ENCODE measurements at regions not wholly inside any gene's neighbourhood (a gene's known extent, or its start where the extent isn't known, plus 50 kb on each side); places are given as distances from the start of the nearest gene placed in this dataset.

- no peaks in the 10 kb centered on the region for H3K36me3 ChIP-seq (replicated peaks)
- H3K4me1 ChIP-seq: no peaks in the 10 kb centered on the region
- no peaks in the 10 kb centered on the region for H3K9me3 ChIP-seq
- no peak overlapping the region for H3K4me3 ChIP-seq
- peaks cover 2% of the 10 kb centered on the region; the same call in 1 of the 2 replicates for H3K27me3 ChIP-seq (ENCODE audit: low read depth)
- in situ Hi-C loops (cut with MboI; ENCODE audit: low sequenced_read_pairs): no loop called here
- DNase-seq (ENCODE audit: low spot score in 2 of 2): no peak
These were observed 311.2 kb downstream of the DUSP6 start for GRCh38 chr12:89041078-89041477.

- in situ Hi-C loops (cut with MboI; ENCODE audit: low sequenced_read_pairs): no loop called here
- H3K36me3 ChIP-seq (replicated peaks): no peaks in the 10 kb centered on the region
- H3K4me3 ChIP-seq: no peak overlapping the region
- no peaks in the 10 kb centered on the region for H3K9me3 ChIP-seq
- 0 out of 2 replicates have a peak, but pooled peaks cover 2% of the 10 kb centered on the region for H3K27me3 ChIP-seq (ENCODE audit: low read depth)
- DNase-seq (ENCODE audit: low spot score in 2 of 2): no peak
- no peaks in the 10 kb centered on the region for H3K4me1 ChIP-seq
These were observed 311.9 kb downstream of the DUSP6 start for GRCh38 chr12:89040146-89040964.

GRCh38 chr12:89038831-89039512 lies 313.3 kb downstream of the DUSP6 start:
- Histone ChIP-seq H3K4me3 (no peak overlapping the region), H3K4me1 (no peaks in the 10 kb centered on the region), H3K36me3 (replicated peaks) (no peaks in the 10 kb centered on the region), H3K9me3 (no peaks in the 10 kb centered on the region), H3K27me3 (ENCODE audit: low read depth) (0 out of 2 replicates have a peak, but pooled peaks cover 2% of the 10 kb centered on the region)
- no peak for DNase-seq (ENCODE audit: low spot score in 2 of 2)
- in situ Hi-C loops (cut with MboI; ENCODE audit: low sequenced_read_pairs): no loop called here

GRCh38 chr12:89033062-89033461 lies 319.2 kb downstream of the DUSP6 start:
- no peaks in the 10 kb centered on the region for H3K9me3 ChIP-seq
- no peak overlapping the region for H3K4me3 ChIP-seq
- H3K36me3 ChIP-seq (replicated peaks): no peaks in the 10 kb centered on the region
- 0 out of 2 replicates have a peak, but pooled peaks cover 2% of the 10 kb centered on the region for H3K27me3 ChIP-seq (ENCODE audit: low read depth)
- H3K4me1 ChIP-seq: no peaks in the 10 kb centered on the region; the same call in 1 of the 2 replicates
- in situ Hi-C loops (cut with MboI; ENCODE audit: low sequenced_read_pairs): no loop called here
- DNase-seq (ENCODE audit: low spot score in 2 of 2): no peak

- Histone ChIP-seq H3K27me3 (ENCODE audit: low read depth) (no peaks in the 10 kb centered on the region), H3K36me3 (replicated peaks) (no peaks in the 10 kb centered on the region), H3K4me3 (no peak overlapping the region), H3K4me1 (no peaks in the 10 kb centered on the region; the same call in 1 of the 2 replicates), H3K9me3 (no peaks in the 10 kb centered on the region)
- in situ Hi-C loops (cut with MboI; ENCODE audit: low sequenced_read_pairs): loop anchor here (10.0 kb wide), 1 partner anchor 425 kb away; no protein-coding TSS in a partner anchor
- DNase-seq (ENCODE audit: low spot score in 2 of 2): no peak
These were observed 322.3 kb downstream of the DUSP6 start for GRCh38 chr12:89029961-89030360.

- in situ Hi-C loops (cut with MboI; ENCODE audit: low sequenced_read_pairs): loop anchor here (10.0 kb wide), 1 partner anchor 430 kb away; no protein-coding TSS in a partner anchor
- no peak overlapping the region for H3K4me3 ChIP-seq
- no peaks in the 10 kb centered on the region; the same call in 1 of the 2 replicates for H3K4me1 ChIP-seq
- H3K36me3 ChIP-seq (replicated peaks): no peaks in the 10 kb centered on the region
- no peaks in the 10 kb centered on the region for H3K9me3 ChIP-seq
- DNase-seq (ENCODE audit: low spot score in 2 of 2): no peak
- no peaks in the 10 kb centered on the region for H3K27me3 ChIP-seq (ENCODE audit: low read depth)
These were observed 327.7 kb downstream of the DUSP6 start for GRCh38 chr12:89024580-89024979.

- H3K36me3 ChIP-seq (replicated peaks): no peaks in the 10 kb centered on the region
- H3K4me1 ChIP-seq: no peaks in the 10 kb centered on the region; the same call in 1 of the 2 replicates
- in situ Hi-C loops (cut with MboI; ENCODE audit: low sequenced_read_pairs): loop anchor here (10.0 kb wide), 1 partner anchor 431 kb away; no protein-coding TSS in a partner anchor
- no peaks in the 10 kb centered on the region for H3K9me3 ChIP-seq
- H3K27me3 ChIP-seq (ENCODE audit: low read depth): no peaks in the 10 kb centered on the region
- no peak overlapping the region for H3K4me3 ChIP-seq
- no peak for DNase-seq (ENCODE audit: low spot score in 2 of 2)
These were observed 328.4 kb downstream of the DUSP6 start for GRCh38 chr12:89023936-89024335.

- H3K4me1 ChIP-seq: no peaks in the 10 kb centered on the region
- H3K27me3 ChIP-seq (ENCODE audit: low read depth): peaks cover 2% of the 10 kb centered on the region; the same call in 1 of the 2 replicates
- no peaks in the 10 kb centered on the region for H3K36me3 ChIP-seq (replicated peaks)
- in situ Hi-C loops (cut with MboI; ENCODE audit: low sequenced_read_pairs): loop anchor here (10.0 kb wide), 1 partner anchor 434 kb away; no protein-coding TSS in a partner anchor
- H3K4me3 ChIP-seq: no peak overlapping the region
- no peak for DNase-seq (ENCODE audit: low spot score in 2 of 2)
- H3K9me3 ChIP-seq: no peaks in the 10 kb centered on the region
These were observed 331.6 kb downstream of the DUSP6 start for GRCh38 chr12:89020689-89021088.

GRCh38 chr12:89020121-89020480 lies 332.2 kb downstream of the DUSP6 start:
- Histone ChIP-seq H3K36me3 (replicated peaks) (no peaks in the 10 kb centered on the region), H3K4me3 (no peak overlapping the region), H3K4me1 (no peaks in the 10 kb centered on the region), H3K9me3 (no peaks in the 10 kb centered on the region), H3K27me3 (ENCODE audit: low read depth) (peaks cover 2% of the 10 kb centered on the region; the same call in 1 of the 2 replicates)
- in situ Hi-C loops (cut with MboI; ENCODE audit: low sequenced_read_pairs): loop anchor here (10.0 kb wide), 1 partner anchor 435 kb away; no protein-coding TSS in a partner anchor
- DNase-seq (ENCODE audit: low spot score in 2 of 2): no peak

GRCh38 chr12:89019439-89020120 lies 332.7 kb downstream of the DUSP6 start:
- no peak overlapping the region for H3K4me3 ChIP-seq
- H3K27me3 ChIP-seq (ENCODE audit: low read depth): peaks cover 2% of the 10 kb centered on the region; the same call in 1 of the 2 replicates
- no peaks in the 10 kb centered on the region for H3K4me1 ChIP-seq
- peak; percentile 82 to 84 for DNase-seq (ENCODE audit: low spot score in 2 of 2)
- H3K36me3 ChIP-seq (replicated peaks): no peaks in the 10 kb centered on the region
- in situ Hi-C loops (cut with MboI; ENCODE audit: low sequenced_read_pairs): loop anchor here (10.0 kb wide), 1 partner anchor 435 kb away; no protein-coding TSS in a partner anchor
- no peaks in the 10 kb centered on the region for H3K9me3 ChIP-seq

GRCh38 chr12:89016970-89017778 lies 335.1 kb downstream of the DUSP6 start:
- DNase-seq (ENCODE audit: low spot score in 2 of 2): peak; percentile 66 to 79
- no peaks in the 10 kb centered on the region for H3K36me3 ChIP-seq (replicated peaks)
- H3K4me3 ChIP-seq: peak overlapping the region; percentile 13
- no peaks in the 10 kb centered on the region for H3K9me3 ChIP-seq
- in situ Hi-C loops (cut with MboI; ENCODE audit: low sequenced_read_pairs): no loop called here
- no peaks in the 10 kb centered on the region for H3K4me1 ChIP-seq
- peaks cover 2% of the 10 kb centered on the region; the same call in 1 of the 2 replicates for H3K27me3 ChIP-seq (ENCODE audit: low read depth)

GRCh38 chr12:89015419-89015818 lies 336.9 kb downstream of the DUSP6 start:
- Histone ChIP-seq H3K4me3 (no peak overlapping the region), H3K27me3 (ENCODE audit: low read depth) (peaks cover 2% of the 10 kb centered on the region; the same call in 1 of the 2 replicates), H3K9me3 (no peaks in the 10 kb centered on the region), H3K36me3 (replicated peaks) (no peaks in the 10 kb centered on the region), H3K4me1 (no peaks in the 10 kb centered on the region)
- DNase-seq (ENCODE audit: low spot score in 2 of 2): no peak
- in situ Hi-C loops (cut with MboI; ENCODE audit: low sequenced_read_pairs): no loop called here

Data from HAP-1 (cell line).